Chondrocyte (in vitro differentiated cells): ENCODE measurements at regions not wholly inside any gene's neighbourhood (a gene's known extent, or its start where the extent isn't known, plus 50 kb on each side); places are given as distances from the start of the nearest gene placed in this dataset.

Source experiments
- DNase-seq: peaks from one replicate; pipeline ENCODE4 v3.0.0; 2021; ENCODE audit warnings: mixed read lengths, low spot score
- H3K27ac Mint-ChIP-seq: one replicate; pipeline ENCODE4 v1.8.0; 2021; ENCODE audit warnings: mild to moderate bottlenecking, moderate library complexity, mixed read lengths; ENCODE audit not compliant: unreplicated experiment
- H3K27me3 Mint-ChIP-seq: 2 replicates; pipeline ENCODE4 v1.8.0; 2021; ENCODE audit warnings: low read depth, mixed read lengths
- H3K36me3 Mint-ChIP-seq: 2 replicates; pipeline ENCODE4 v1.8.0; 2021; ENCODE audit warnings: low read depth, mixed read lengths
- H3K4me1 Mint-ChIP-seq: 2 replicates; pipeline ENCODE4 v1.8.0; 2021; ENCODE audit warnings: low read depth, mild to moderate bottlenecking, mixed read lengths
- H3K4me3 Mint-ChIP-seq: one replicate; pipeline ENCODE4 v1.8.0; 2021; ENCODE audit warnings: mild to moderate bottlenecking, moderate library complexity, mixed read lengths; ENCODE audit not compliant: unreplicated experiment
- H3K9me3 Mint-ChIP-seq: 2 replicates; pipeline ENCODE4 v1.8.0; 2021; ENCODE audit warnings: low read depth, mixed read lengths
- TF ChIP-seq, protein P1 (sequence below): fragments of 200-600 bp; sonication (generic); IDR thresholded peaks from 2 replicates; pipeline ENCODE4 v1.5.0; 2021; ENCODE audit warnings: antibody characterized with exemption, mild to moderate bottlenecking, moderate library complexity

DNA sequence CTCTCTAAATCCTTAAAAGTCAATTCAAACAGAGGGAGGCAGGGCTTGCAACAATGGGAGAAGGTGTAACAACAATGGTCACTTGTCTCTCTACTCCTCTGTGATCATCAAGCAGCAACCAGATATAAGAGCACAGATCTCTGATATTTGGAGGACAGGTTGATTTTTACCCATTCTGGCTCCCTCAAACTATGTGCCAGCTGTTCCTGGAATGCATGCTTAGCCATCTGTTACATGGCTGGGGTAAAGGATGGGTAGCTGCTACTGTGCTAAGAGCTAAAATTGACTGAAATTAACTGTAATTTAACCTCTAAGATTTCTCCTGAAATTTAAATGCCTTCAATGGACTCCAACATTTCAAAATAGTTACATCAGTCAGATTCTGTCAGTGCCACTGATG is 1459.9 kb downstream of the PCDH7 start:
- H3K27ac Mint-ChIP-seq: no peak overlapping the region
- TF ChIP-seq, protein P1, sequence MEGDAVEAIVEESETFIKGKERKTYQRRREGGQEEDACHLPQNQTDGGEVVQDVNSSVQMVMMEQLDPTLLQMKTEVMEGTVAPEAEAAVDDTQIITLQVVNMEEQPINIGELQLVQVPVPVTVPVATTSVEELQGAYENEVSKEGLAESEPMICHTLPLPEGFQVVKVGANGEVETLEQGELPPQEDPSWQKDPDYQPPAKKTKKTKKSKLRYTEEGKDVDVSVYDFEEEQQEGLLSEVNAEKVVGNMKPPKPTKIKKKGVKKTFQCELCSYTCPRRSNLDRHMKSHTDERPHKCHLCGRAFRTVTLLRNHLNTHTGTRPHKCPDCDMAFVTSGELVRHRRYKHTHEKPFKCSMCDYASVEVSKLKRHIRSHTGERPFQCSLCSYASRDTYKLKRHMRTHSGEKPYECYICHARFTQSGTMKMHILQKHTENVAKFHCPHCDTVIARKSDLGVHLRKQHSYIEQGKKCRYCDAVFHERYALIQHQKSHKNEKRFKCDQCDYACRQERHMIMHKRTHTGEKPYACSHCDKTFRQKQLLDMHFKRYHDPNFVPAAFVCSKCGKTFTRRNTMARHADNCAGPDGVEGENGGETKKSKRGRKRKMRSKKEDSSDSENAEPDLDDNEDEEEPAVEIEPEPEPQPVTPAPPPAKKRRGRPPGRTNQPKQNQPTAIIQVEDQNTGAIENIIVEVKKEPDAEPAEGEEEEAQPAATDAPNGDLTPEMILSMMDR: no peak
- peaks cover 5% of the 10 kb centered on the region for H3K9me3 Mint-ChIP-seq
- no peaks in the 10 kb centered on the region for H3K27me3 Mint-ChIP-seq
- no peak overlapping the region for H3K4me3 Mint-ChIP-seq
- no peaks in the 10 kb centered on the region for H3K4me1 Mint-ChIP-seq
- peaks cover 2% of the 10 kb centered on the region for H3K36me3 Mint-ChIP-seq
- DNase-seq: no peak

DNA sequence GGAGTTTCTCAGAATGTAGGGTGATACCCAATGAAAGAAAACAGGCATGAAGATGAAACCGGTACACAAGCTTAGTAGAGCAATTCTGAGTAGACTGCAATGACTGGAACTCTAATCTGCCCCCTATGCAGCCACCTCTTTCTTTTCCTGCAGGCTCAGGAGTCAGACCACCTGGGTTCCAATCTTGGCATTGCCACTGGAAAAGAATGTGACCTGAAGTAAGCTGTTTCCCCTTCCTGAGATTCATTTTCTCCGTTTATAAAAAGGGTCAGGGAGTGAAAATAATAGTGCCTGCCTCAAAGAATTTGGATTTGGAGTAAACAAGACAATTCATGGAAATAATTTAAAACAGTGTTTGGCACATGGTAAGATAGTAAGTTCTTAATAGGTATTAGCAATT is 1464.0 kb downstream of the PCDH7 start:
- TF ChIP-seq, protein P1: no peak
- H3K9me3 Mint-ChIP-seq: peaks cover 1% of the 10 kb centered on the region
- H3K4me3 Mint-ChIP-seq: no peak overlapping the region
- H3K27me3 Mint-ChIP-seq: no peaks in the 10 kb centered on the region
- no peaks in the 10 kb centered on the region for H3K4me1 Mint-ChIP-seq
- no peak for DNase-seq
- peaks cover 1% of the 10 kb centered on the region for H3K36me3 Mint-ChIP-seq
- no peak overlapping the region for H3K27ac Mint-ChIP-seq

DNA sequence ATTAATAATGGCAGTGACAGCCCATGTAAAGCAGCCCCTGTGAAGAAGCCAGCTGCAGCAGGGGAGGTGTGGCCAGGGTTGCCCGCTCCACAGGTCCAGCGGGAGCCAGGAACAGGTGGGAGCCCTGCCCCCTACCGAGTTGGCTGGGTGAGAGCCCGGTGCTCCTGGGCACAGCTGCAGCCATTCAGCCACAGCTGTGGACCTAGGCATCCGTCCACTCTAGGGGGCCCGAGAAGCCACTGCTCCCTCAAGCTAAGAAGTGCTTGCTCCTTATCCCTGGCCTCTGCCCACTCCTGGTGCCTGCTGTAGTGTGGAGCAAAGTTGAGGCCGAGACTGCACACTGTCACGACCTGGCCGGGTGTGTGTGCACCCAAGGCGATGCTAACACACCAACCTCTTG is 1469.0 kb downstream of the PCDH7 start:
- TF ChIP-seq, protein P1: no peak
- Mint-ChIP-seq H3K4me3 (no peak overlapping the region), H3K27ac (no peak overlapping the region), H3K36me3 (no peaks in the 10 kb centered on the region), H3K27me3 (no peaks in the 10 kb centered on the region), H3K9me3 (no peaks in the 10 kb centered on the region), H3K4me1 (peaks cover 4% of the 10 kb centered on the region)
- no peak for DNase-seq

DNA sequence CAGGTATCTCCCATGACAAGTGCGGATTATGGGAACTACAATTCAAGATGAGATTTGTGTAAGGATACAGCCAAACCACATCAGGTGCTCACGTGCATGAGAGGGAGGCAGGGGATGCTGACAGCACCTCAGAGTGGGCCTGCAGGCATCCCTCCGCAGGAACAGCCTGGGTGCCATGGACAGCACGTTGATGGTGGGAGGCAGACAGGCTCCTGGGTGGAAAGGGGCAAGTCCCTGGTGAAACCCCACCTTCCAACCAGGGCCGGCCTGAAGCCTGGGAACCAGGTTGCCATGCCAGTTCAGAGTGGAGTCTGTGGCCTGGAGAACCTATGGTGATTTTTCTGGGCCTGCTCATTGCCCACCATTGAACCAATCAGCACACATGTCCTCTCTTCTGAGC is 1469.6 kb downstream of the PCDH7 start:
- TF ChIP-seq, protein P1: no peak
- H3K36me3 Mint-ChIP-seq: no peaks in the 10 kb centered on the region
- H3K4me1 Mint-ChIP-seq: peaks cover 4% of the 10 kb centered on the region
- no peak overlapping the region for H3K4me3 Mint-ChIP-seq
- H3K9me3 Mint-ChIP-seq: no peaks in the 10 kb centered on the region
- H3K27ac Mint-ChIP-seq: no peak overlapping the region
- DNase-seq: no peak
- no peaks in the 10 kb centered on the region for H3K27me3 Mint-ChIP-seq

DNA sequence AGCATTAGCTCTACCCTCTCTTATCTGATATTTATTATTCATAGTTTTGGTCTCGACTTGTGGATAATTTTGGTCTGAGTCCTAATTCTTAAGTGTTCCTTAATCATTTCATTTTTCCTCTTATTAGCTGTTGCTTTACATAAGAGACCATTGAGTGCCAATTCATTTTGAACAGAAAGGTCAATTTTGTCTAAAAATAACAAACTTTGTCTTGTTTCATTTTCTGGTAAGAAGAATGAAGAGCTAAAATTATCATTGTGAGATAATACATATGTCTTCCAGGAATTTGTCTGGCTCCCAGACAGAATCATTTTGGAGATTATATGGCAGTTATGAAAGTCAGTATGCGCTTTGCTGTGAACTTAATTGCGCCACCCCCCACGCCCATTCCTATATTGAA is 1471.8 kb downstream of the PCDH7 start:
- Mint-ChIP-seq H3K36me3 (no peaks in the 10 kb centered on the region), H3K27ac (no peak overlapping the region), H3K9me3 (no peaks in the 10 kb centered on the region), H3K4me1 (peaks cover 6% of the 10 kb centered on the region), H3K4me3 (no peak overlapping the region), H3K27me3 (no peaks in the 10 kb centered on the region)
- DNase-seq: no peak
- TF ChIP-seq, protein P1: no peak
